ENCODE measurements at regions not wholly inside any gene's neighbourhood (a gene's known extent, or its start where the extent isn't known, plus 50 kb on each side); places are given as distances from the start of the nearest gene placed in this dataset.

DNA sequence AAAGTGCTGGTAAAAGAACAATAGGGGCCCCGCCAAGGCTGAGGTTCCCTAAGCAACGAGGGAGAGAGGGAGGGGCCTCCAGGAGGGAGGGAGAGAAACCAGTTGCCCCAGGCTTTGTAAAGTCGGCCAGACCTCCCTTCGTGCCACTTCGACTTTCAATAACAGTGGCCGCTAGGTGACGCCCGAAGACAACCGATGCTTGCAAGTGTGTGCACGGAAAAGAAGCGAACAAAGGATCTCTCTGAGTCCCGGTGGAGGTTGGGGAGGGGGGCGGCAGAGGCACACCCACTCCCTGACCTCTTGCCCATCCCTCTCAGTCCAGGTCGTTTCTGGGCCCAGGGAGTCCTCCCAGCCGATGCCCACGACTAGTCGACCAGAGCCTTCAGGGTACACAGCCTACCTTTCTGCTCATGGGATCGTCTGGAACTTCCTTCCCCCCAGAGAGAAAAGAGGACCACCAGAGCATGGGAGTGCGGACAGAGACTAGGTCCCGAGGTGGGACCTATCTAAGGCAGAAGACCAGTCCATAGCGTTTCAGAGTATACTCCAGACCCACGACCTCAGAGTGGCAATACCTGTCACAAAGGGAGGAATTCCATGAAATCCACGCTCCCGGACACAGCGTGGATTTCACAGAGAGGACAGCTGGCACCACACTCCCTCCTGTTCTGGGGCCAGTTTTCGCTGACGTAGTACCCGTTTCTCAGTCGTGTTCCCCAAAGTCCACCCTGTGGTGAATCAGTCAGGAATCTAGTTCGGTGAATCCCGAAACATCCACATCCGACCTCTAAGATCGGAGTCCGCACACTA is 262.7 kb upstream of the ALG10B start:
- H3K79me2 ChIP-seq (ENCODE audit: low read depth) = no peaks in the 10 kb centered on the region
- peaks cover 17% of the 10 kb centered on the region for H3K4me1 ChIP-seq (replicated peaks; ENCODE audit: insufficient read depth)
- no TSS peak for BruUV-seq (replicated peaks)
- H3K36me3 ChIP-seq (ENCODE audit: low read depth) = no peaks in the 10 kb centered on the region
- TF ChIP-seq EZH2 (IDR thresholded peaks at IDR 0.05; ENCODE audit: low read depth) = no peak
- TF ChIP-seq, protein P1, sequence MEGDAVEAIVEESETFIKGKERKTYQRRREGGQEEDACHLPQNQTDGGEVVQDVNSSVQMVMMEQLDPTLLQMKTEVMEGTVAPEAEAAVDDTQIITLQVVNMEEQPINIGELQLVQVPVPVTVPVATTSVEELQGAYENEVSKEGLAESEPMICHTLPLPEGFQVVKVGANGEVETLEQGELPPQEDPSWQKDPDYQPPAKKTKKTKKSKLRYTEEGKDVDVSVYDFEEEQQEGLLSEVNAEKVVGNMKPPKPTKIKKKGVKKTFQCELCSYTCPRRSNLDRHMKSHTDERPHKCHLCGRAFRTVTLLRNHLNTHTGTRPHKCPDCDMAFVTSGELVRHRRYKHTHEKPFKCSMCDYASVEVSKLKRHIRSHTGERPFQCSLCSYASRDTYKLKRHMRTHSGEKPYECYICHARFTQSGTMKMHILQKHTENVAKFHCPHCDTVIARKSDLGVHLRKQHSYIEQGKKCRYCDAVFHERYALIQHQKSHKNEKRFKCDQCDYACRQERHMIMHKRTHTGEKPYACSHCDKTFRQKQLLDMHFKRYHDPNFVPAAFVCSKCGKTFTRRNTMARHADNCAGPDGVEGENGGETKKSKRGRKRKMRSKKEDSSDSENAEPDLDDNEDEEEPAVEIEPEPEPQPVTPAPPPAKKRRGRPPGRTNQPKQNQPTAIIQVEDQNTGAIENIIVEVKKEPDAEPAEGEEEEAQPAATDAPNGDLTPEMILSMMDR (conservative IDR thresholded peaks at IDR 0.05) = peak; percentile 88
- ChIA-PET POLR2A (ENCODE audit: unreplicated experiment) (no interaction called here), CTCF (no interaction called here)
- no peaks in the 10 kb centered on the region; the same call in 1 of the 2 replicates for H3K9me2 ChIP-seq (ENCODE audit: insufficient read depth)
- peak overlapping the region; percentile 41; the same call in 1 of the 2 replicates for H3K4me3 ChIP-seq
- DNase-seq = peak; percentile 70 to 82
- no peak overlapping the region for H3K27ac ChIP-seq
- H3K4me2 ChIP-seq = peak overlapping the region; percentile 82
- no peaks in the 10 kb centered on the region for H3K27me3 ChIP-seq (ENCODE audit: insufficient read depth, low read depth)
- intact Hi-C loops (cut with micrococcal nuclease; ENCODE audit: unreplicated experiment) = loop anchor here (1.0 to 10.0 kb wide), 4 partner anchors 84 to 1051 kb away; partner anchors contain the start of genes ALG10B and CPNE8
- no peaks in the 10 kb centered on the region for H3K9me3 ChIP-seq (ENCODE audit: insufficient read depth, low read depth)
- H4K20me1 ChIP-seq (ENCODE audit: insufficient read depth) = no peaks in the 10 kb centered on the region
- 0 out of 2 replicates have a peak overlapping the region, but pooled peaks have one; percentile 56 for H2AFZ ChIP-seq
- peaks cover 20% of the 10 kb centered on the region for H3F3A ChIP-seq (ENCODE audit: insufficient read depth, low read depth)

DNA sequence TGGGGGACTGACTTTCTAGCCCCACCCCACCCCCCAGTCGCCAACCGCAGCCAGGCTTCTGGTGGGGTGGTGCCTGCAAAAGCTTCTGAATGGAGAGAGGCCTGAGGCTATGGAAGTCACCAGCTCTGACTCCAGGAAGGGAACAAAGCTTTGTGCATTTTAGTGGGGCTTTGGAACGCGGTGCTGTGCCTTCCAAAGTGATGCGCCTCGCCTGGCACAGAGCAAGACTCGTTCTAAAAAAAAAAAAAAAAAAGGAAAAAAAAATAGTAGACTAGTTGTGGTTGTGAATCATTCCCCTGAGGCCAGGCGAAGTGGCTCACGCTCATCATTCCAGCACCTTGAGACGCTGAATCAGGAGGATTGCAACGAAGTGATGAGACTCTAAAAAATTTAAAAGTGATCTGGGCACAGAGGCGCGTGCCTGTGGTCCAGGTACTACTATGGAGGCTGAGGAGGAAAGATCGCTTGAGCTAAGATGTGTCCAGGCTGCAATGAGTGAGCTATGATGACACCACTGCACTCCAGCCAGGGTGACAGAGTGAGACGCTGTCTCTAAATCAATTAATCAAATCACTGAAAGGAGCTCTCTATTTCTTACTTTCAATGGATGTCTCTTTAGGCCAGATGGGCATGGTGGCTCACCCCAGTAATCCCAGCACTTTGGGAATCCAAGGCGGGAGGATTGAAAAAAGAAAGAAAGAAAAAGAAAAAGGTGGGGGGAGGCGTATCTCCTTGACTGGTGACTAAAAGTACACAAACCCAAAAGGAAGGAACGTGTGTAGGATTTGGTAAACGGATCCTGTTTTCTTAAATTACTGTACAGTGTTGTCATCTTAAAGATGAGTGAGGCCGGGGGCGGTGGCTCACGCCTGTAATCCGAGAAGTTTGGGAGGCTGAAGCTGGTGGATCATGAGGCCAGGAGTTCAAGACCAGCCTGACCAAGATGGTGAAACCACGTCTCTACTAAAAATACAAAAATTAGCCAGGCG is 259.6 kb upstream of the ALG10B start:
- peak overlapping the region; percentile 76 for H3K4me2 ChIP-seq
- ChIA-PET CTCF (interaction anchor here (0.7 kb wide), 1 partner anchor 267 kb away, joined by 4 read pairs; no protein-coding TSS in a partner anchor), POLR2A (ENCODE audit: unreplicated experiment) (no interaction called here)
- H3K36me3 ChIP-seq (ENCODE audit: low read depth) = no peaks in the 10 kb centered on the region
- H3K4me1 ChIP-seq (replicated peaks; ENCODE audit: insufficient read depth) = peaks cover 17% of the 10 kb centered on the region
- H3K27me3 ChIP-seq (ENCODE audit: insufficient read depth, low read depth) = no peaks in the 10 kb centered on the region
- DNase-seq = peak; percentile 79 to 97
- TF ChIP-seq, protein P1 (conservative IDR thresholded peaks at IDR 0.05) = no peak
- no peak for TF ChIP-seq EZH2 (IDR thresholded peaks at IDR 0.05; ENCODE audit: low read depth)
- intact Hi-C loops (cut with micrococcal nuclease; ENCODE audit: unreplicated experiment) = loop anchor here (5.0 to 10.0 kb wide), 3 partner anchors 848 to 1215 kb away; partner anchors contain the start of gene CPNE8
- H3K27ac ChIP-seq = peak overlapping the region; percentile 92
- H2AFZ ChIP-seq = no peak overlapping the region
- BruUV-seq (replicated peaks) = no TSS peak
- no peaks in the 10 kb centered on the region for H3K9me2 ChIP-seq (ENCODE audit: insufficient read depth)
- H3F3A ChIP-seq (ENCODE audit: insufficient read depth, low read depth) = peaks cover 20% of the 10 kb centered on the region
- H3K9me3 ChIP-seq (ENCODE audit: insufficient read depth, low read depth) = no peaks in the 10 kb centered on the region
- no peaks in the 10 kb centered on the region for H4K20me1 ChIP-seq (ENCODE audit: insufficient read depth)
- H3K79me2 ChIP-seq (ENCODE audit: low read depth) = no peaks in the 10 kb centered on the region
- H3K4me3 ChIP-seq = peak overlapping the region; percentile 49; the same call in 1 of the 2 replicates

DNA sequence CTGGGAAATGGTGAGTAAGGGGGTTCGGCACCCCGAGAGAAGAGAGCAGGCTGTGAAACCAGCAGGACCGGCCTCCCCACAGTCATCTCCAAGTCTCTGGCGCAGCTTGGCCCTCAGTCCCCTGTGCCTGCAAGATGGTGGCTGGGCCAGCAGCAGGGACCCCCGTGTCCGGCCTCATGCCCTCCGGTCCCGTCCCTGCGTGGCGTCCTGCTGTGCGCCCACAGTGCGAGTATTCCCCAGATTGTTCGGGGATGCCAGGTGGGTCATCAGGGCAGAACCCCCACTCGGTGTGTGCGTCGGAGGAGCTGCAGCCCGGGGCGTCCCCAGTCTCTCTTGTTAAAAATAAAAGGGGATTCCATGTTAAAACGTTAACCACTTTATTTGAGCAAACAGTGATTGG is 216.9 kb upstream of the ALG10B start:
- BruUV-seq (replicated peaks) = no TSS peak
- H3K4me3 ChIP-seq = no peak overlapping the region
- no peaks in the 10 kb centered on the region for H3K79me2 ChIP-seq (ENCODE audit: low read depth)
- no peaks in the 10 kb centered on the region for H3K9me2 ChIP-seq (ENCODE audit: insufficient read depth)
- no peak for TF ChIP-seq EZH2 (IDR thresholded peaks at IDR 0.05; ENCODE audit: low read depth)
- TF ChIP-seq, protein P1 (conservative IDR thresholded peaks at IDR 0.05) = no peak
- H4K20me1 ChIP-seq (ENCODE audit: insufficient read depth) = no peaks in the 10 kb centered on the region
- no peak overlapping the region for H3K27ac ChIP-seq
- H3K36me3 ChIP-seq (ENCODE audit: low read depth) = no peaks in the 10 kb centered on the region
- POLR2A ChIA-PET (ENCODE audit: unreplicated experiment) = no interaction called here
- H3K9me3 ChIP-seq (ENCODE audit: insufficient read depth, low read depth) = no peaks in the 10 kb centered on the region
- H3K4me2 ChIP-seq = no peak overlapping the region
- no peaks in the 10 kb centered on the region for H3F3A ChIP-seq (ENCODE audit: insufficient read depth, low read depth)
- no peaks in the 10 kb centered on the region for H3K27me3 ChIP-seq (ENCODE audit: insufficient read depth, low read depth)
- no peak overlapping the region for H2AFZ ChIP-seq
- CTCF ChIA-PET = no interaction called here
- peaks cover 5% of the 10 kb centered on the region; the same call in 1 of the 2 replicates for H3K4me1 ChIP-seq (replicated peaks; ENCODE audit: insufficient read depth)
- DNase-seq = no peak
- intact Hi-C loops (cut with micrococcal nuclease; ENCODE audit: unreplicated experiment) = no loop called here

All from PC-9 (cell line).